ENCODE measurements at regions not wholly inside any gene's neighbourhood (a gene's known extent, or its start where the extent isn't known, plus 50 kb on each side); places are given as distances from the start of the nearest gene placed in this dataset.

DNA sequence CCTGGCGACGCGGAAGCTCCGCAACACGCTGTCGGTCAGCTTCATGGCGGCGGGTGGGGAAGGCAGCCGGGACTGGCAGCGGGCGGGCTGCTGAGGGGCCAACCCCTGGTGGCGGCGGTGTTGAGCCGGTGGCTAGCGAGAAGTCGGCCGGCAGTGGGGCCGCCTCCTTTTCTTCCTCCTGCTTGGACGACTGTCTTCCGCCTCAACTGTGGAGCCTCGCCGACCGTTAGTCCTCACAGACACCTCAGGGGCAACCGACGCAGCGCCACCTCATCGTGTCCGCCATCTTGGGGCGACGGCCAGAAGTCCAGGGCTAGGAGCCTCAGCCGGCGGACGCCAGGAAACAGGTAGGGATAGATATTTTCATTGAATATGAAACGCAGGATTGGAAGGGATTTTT lies 875.1 kb downstream of the NSUN3 start:
- TF ChIP-seq YY1 (IDR thresholded peaks at IDR 0.05; ENCODE audit: insufficient read depth, insufficient read length) (no peak), ZNF274 (IDR thresholded peaks at IDR 0.05; ENCODE audit: low read depth, low read length) (no peak), SUZ12 (IDR thresholded peaks at IDR 0.05; ENCODE audit: extremely low read depth, insufficient read depth, insufficient read length) (no peak)
